HEK293 (cell line): ENCODE measurements at regions not wholly inside any gene's neighbourhood (a gene's known extent, or its start where the extent isn't known, plus 50 kb on each side); places are given as distances from the start of the nearest gene placed in this dataset.

ENCODE experiments used
- CTCF ChIA-PET: fragments of 350-600 bp; formaldehyde crosslinking; extraction: SDS; loops from one replicate; lab custom pipeline; 2021; ENCODE audit warnings: antibody characterized with exemption; lab: Yijun Ruan, JAX
- POLR2A ChIA-PET: fragments of 300-600 bp; formaldehyde crosslinking; extraction: SDS; loops from one replicate; lab custom pipeline; 2020; ENCODE audit warnings: antibody characterized with exemption, inconsistent platforms; lab: Yijun Ruan, JAX
- H3K27ac ChIP-seq: fragments of 200-500 bp; sonication (Bioruptor generic); 2 replicates; pipeline ENCODE4 v1.5.1; 2014; ENCODE audit warnings: low read depth, low read length, control low read depth, inconsistent platforms; ENCODE audit errors: extremely low read depth
- H3K36me3 ChIP-seq, 2 experiments: fragments of 200-500 bp in 1 of 2; sonication (Bioruptor generic) in 1 of 2; 1 replicate in 1 of 2; 2 replicates in 1 of 2; pipeline ENCODE4 v1.5.1; 2014 to 2017; ENCODE audit warnings: inconsistent platforms in 2 of 2, low read length in 2 of 2; ENCODE audit not compliant: control insufficient read depth in 2 of 2, insufficient read depth in 1 of 2
- H3K4me1 ChIP-seq: fragments of 200-500 bp; sonication (Bioruptor generic); 2 replicates; pipeline ENCODE4 v1.5.1; 2014; ENCODE audit warnings: mild to moderate bottlenecking, low read length, inconsistent platforms; ENCODE audit not compliant: control insufficient read depth, insufficient read depth
- H3K4me3 ChIP-seq: 2 replicates; pipeline ENCODE4 v1.5.1; 2011; ENCODE audit warnings: low read depth, mild to moderate bottlenecking, control low read depth, low read length, moderate library complexity
- H3K9me3 ChIP-seq: fragments of 200-500 bp; sonication (Bioruptor generic); 2 replicates; pipeline ENCODE4 v1.5.1; 2014; ENCODE audit warnings: low read depth, low read length, inconsistent platforms; ENCODE audit not compliant: control insufficient read depth, insufficient read depth
- CTCF ChIP-seq: fragments of 450-650 bp; formaldehyde crosslinking; IDR thresholded peaks from 2 replicates; pipeline ENCODE4 v1.5.1; 2016; ENCODE audit warnings: missing biosample characterization, missing genetic modification characterization
- EGR2 ChIP-seq: fragments of 450-650 bp; formaldehyde crosslinking; IDR thresholded peaks from 2 replicates; pipeline ENCODE4 v1.5.1; 2016; ENCODE audit warnings: low read depth, missing biosample characterization, missing genetic modification characterization
- GFI1B ChIP-seq: fragments of 450-650 bp; formaldehyde crosslinking; IDR thresholded peaks from 2 replicates; pipeline ENCODE4 v1.5.1; 2016; ENCODE audit warnings: missing biosample characterization, missing genetic modification characterization
- HIC1 ChIP-seq: fragments of 450-650 bp; formaldehyde crosslinking; IDR thresholded peaks from 2 replicates; pipeline ENCODE4 v1.5.1; 2016; ENCODE audit warnings: missing biosample characterization, missing genetic modification characterization
- HOXA7 ChIP-seq: sonication (generic); formaldehyde crosslinking; IDR thresholded peaks from 2 replicates; pipeline ENCODE4 v1.8.1; 2022; ENCODE audit warnings: missing genetic modification reagents, borderline replicate concordance
- MYNN ChIP-seq: fragments of 450-650 bp; formaldehyde crosslinking; IDR thresholded peaks from 2 replicates; pipeline ENCODE4 v1.5.1; 2016; ENCODE audit warnings: missing biosample characterization, missing genetic modification characterization, borderline replicate concordance
- ZBTB6 ChIP-seq: fragments of 450-650 bp; formaldehyde crosslinking; IDR thresholded peaks from 2 replicates; pipeline ENCODE4 v1.5.1; 2017; ENCODE audit warnings: missing biosample characterization, missing genetic modification characterization
- ZFP3 ChIP-seq: fragments of 450-650 bp; formaldehyde crosslinking; IDR thresholded peaks from 2 replicates; pipeline ENCODE4 v1.5.1; 2016; ENCODE audit warnings: low read depth, missing biosample characterization, missing genetic modification characterization
- ZNF157 ChIP-seq: fragments of 450-650 bp; formaldehyde crosslinking; IDR thresholded peaks from 2 replicates; pipeline ENCODE4 v1.5.1; 2016; ENCODE audit warnings: missing biosample characterization, missing genetic modification characterization
- ZNF175 ChIP-seq: fragments of 450-650 bp; formaldehyde crosslinking; IDR thresholded peaks from 2 replicates; pipeline ENCODE4 v1.5.1; 2016; ENCODE audit warnings: missing biosample characterization, missing genetic modification characterization
- ZNF19 ChIP-seq: fragments of 450-650 bp; formaldehyde crosslinking; IDR thresholded peaks from 2 replicates; pipeline ENCODE4; 2016; ENCODE audit warnings: missing biosample characterization, missing genetic modification characterization, low read depth
- ZNF37A ChIP-seq: fragments of 450-650 bp; IDR thresholded peaks from 2 replicates; pipeline ENCODE4 v1.5.1; 2018; ENCODE audit warnings: missing biosample characterization, missing genetic modification characterization
- ZNF391 ChIP-seq: fragments of 450-650 bp; formaldehyde crosslinking; IDR thresholded peaks from 2 replicates; pipeline ENCODE4 v1.5.1; 2016; ENCODE audit warnings: low read depth, missing biosample characterization, missing genetic modification characterization, borderline replicate concordance
- ZNF423 ChIP-seq: fragments of 450-650 bp; formaldehyde crosslinking; IDR thresholded peaks from 2 replicates; pipeline ENCODE4 v1.5.1; 2016; ENCODE audit warnings: missing biosample characterization, missing genetic modification characterization
- ZNF692 ChIP-seq: fragments of 450-650 bp; formaldehyde crosslinking; IDR thresholded peaks from 2 replicates; pipeline ENCODE4 v1.5.1; 2016; ENCODE audit warnings: missing biosample characterization, missing genetic modification characterization
- ZNF777 ChIP-seq: fragments of 450-650 bp; formaldehyde crosslinking; IDR thresholded peaks from 2 replicates; pipeline ENCODE4 v1.5.1; 2017; ENCODE audit warnings: missing biosample characterization, missing genetic modification characterization, borderline replicate concordance
- ZSCAN23 ChIP-seq: fragments of 450-650 bp; formaldehyde crosslinking; IDR thresholded peaks from 2 replicates; pipeline ENCODE4 v1.5.1; 2016; ENCODE audit warnings: missing biosample characterization, missing genetic modification characterization
- ZSCAN4 ChIP-seq: fragments of 450-650 bp; formaldehyde crosslinking; IDR thresholded peaks from 2 replicates; pipeline ENCODE4 v1.5.1; 2017; ENCODE audit warnings: missing biosample characterization, missing genetic modification characterization
- ZSCAN5A ChIP-seq: fragments of 450-650 bp; formaldehyde crosslinking; IDR thresholded peaks from 2 replicates; pipeline ENCODE4 v1.5.1; 2016; ENCODE audit warnings: missing biosample characterization, missing genetic modification characterization

- TF ChIP-seq ZSCAN5A (tag by site-specific recombination) (no peak), ZFP3 (tag by site-specific recombination) (no peak), ZNF37A (tag by site-specific recombination) (no peak), ZBTB6 (tag by site-specific recombination) (no peak), EGR2 (tag by site-specific recombination) (no peak), ZNF777 (no peak), ZSCAN23 (tag by site-specific recombination) (no peak)
Observed at GRCh38 chr21:19874521-19874920, 1123.7 kb upstream of the NCAM2 start (continued).

- Histone ChIP-seq H3K36me3 (no peaks in the 10 kb centered on the region), H3K4me1 (no peaks in the 10 kb centered on the region), H3K27ac (no peak overlapping the region), H3K4me3 (no peak overlapping the region), H3K9me3 (no peaks in the 10 kb centered on the region)
- ChIA-PET CTCF (no interaction called here), POLR2A (no interaction called here)
- TF ChIP-seq ZSCAN4 (tag by site-specific recombination) (no peak), ZNF19 (tag by site-specific recombination) (no peak), ZNF423 (tag by site-specific recombination) (no peak), HOXA7 (CRISPR knock-in tag) (no peak), ZNF777 (no peak)
Observed at GRCh38 chr21:19878133-19878532, 1120.1 kb upstream of the NCAM2 start.

GRCh38 chr21:19899645-19900044, 1098.6 kb upstream of the NCAM2 start:
- CTCF ChIA-PET = no interaction called here
- Histone ChIP-seq H3K36me3 (no peaks in the 10 kb centered on the region), H3K9me3 (no peaks in the 10 kb centered on the region; the same call in 1 of the 2 replicates), H3K27ac (no peak overlapping the region), H3K4me3 (no peak overlapping the region)
- POLR2A ChIA-PET = no interaction called here
- TF ChIP-seq ZNF157 (no peak), MYNN (tag by site-specific recombination) (no peak), ZNF175 (no peak)
- TF ChIP-seq, all 188 proteins: peak for 0
- H3K4me1 ChIP-seq = no peaks in the 10 kb centered on the region

- no peak overlapping the region for H3K4me3 ChIP-seq
- H3K9me3 ChIP-seq = no peaks in the 10 kb centered on the region; the same call in 1 of the 2 replicates
- ChIA-PET CTCF (no interaction called here), POLR2A (no interaction called here)
- TF ChIP-seq ZSCAN23 (tag by site-specific recombination) (no peak), CTCF (no peak), ZNF692 (tag by site-specific recombination) (no peak), ZNF391 (tag by site-specific recombination) (no peak), HIC1 (tag by site-specific recombination) (no peak), GFI1B (tag by site-specific recombination) (no peak)
- TF ChIP-seq, all 188 proteins: peak for 0
- Histone ChIP-seq H3K36me3 (no peaks in the 10 kb centered on the region), H3K4me1 (no peaks in the 10 kb centered on the region), H3K27ac (no peak overlapping the region)
Observed at GRCh38 chr21:19900149-19900548, 1098.1 kb upstream of the NCAM2 start.
